Caco-2 (cell line): ENCODE measurements at regions not wholly inside any gene's neighbourhood (a gene's known extent, or its start where the extent isn't known, plus 50 kb on each side); places are given as distances from the start of the nearest gene placed in this dataset.

Experiments
- BruUV-seq: library from RNA; stranded (reverse); fragments of 400-500 nt; replicated peaks from 2 replicates; lab custom pipeline; 2021; lab: Mats Ljungman, UMichigan
- CTCF ChIA-PET: fragments of 300-600 bp; sonication (Branson Sonifier 250); formaldehyde crosslinking; loops from one replicate; lab custom pipeline; 2022; ENCODE audit warnings: antibody characterized with exemption; lab: Charles Lee
- POLR2A ChIA-PET: fragments of 300-600 bp; sonication (Branson Sonifier 250); formaldehyde crosslinking; loops from one replicate; lab custom pipeline; 2022; ENCODE audit warnings: antibody characterized with exemption; lab: Charles Lee
- DNase-seq, 2 experiments: peaks; one replicate each; pipeline versions ENCODE4 v3.0.0 to v3.0.0-alpha.2; 2020 to 2022
- H3K27me3 ChIP-seq: replicated peaks from 2 replicates; pipeline ENCODE4 v1.6.0; 2011; ENCODE audit warnings: low read length; ENCODE audit not compliant: control insufficient read depth, insufficient read depth
- H3K36me3 ChIP-seq: 2 replicates; pipeline ENCODE4 v1.5.1; 2011; ENCODE audit warnings: low read length; ENCODE audit not compliant: control insufficient read depth, insufficient read depth
- H3K4me1 ChIP-seq: fragments of 250-450 bp; sonication (Bioruptor Pico); 2 replicates; pipeline ENCODE4 v1.5.1; 2020; ENCODE audit warnings: mild to moderate bottlenecking
- H3K4me3 ChIP-seq: 2 replicates; pipeline ENCODE4 v1.5.1; 2011; ENCODE audit warnings: low read depth, mild to moderate bottlenecking, control low read depth, low read length
- H3K9me3 ChIP-seq: fragments of 250-450 bp; sonication (Bioruptor Pico); 2 replicates; pipeline ENCODE4 v1.5.1; 2020; ENCODE audit warnings: mild to moderate bottlenecking, moderate library complexity
- H3K27ac Mint-ChIP-seq: one replicate; pipeline ENCODE4 v1.8.0; 2022; ENCODE audit warnings: mixed read lengths; ENCODE audit not compliant: unreplicated experiment
- H3K27me3 Mint-ChIP-seq: one replicate; pipeline ENCODE4 v1.8.0; 2022; ENCODE audit warnings: mixed read lengths; ENCODE audit not compliant: insufficient read depth, unreplicated experiment
- H3K36me3 Mint-ChIP-seq: one replicate; pipeline ENCODE4 v1.8.0; 2022; ENCODE audit warnings: mild to moderate bottlenecking, mixed read lengths; ENCODE audit not compliant: insufficient read depth, unreplicated experiment
- H3K4me1 Mint-ChIP-seq: one replicate; pipeline ENCODE4 v1.8.0; 2022; ENCODE audit warnings: low read depth, mixed read lengths; ENCODE audit not compliant: unreplicated experiment
- H3K4me3 Mint-ChIP-seq: one replicate; pipeline ENCODE4 v1.8.0; 2022; ENCODE audit warnings: mild to moderate bottlenecking, moderate library complexity, mixed read lengths; ENCODE audit not compliant: unreplicated experiment
- H3K9me3 Mint-ChIP-seq: one replicate; pipeline ENCODE4 v1.8.0; 2022; ENCODE audit warnings: mixed read lengths; ENCODE audit not compliant: unreplicated experiment
- CTCF ChIP-seq, 2 experiments: fragments of 200-600 bp in 1 of 2; IDR thresholded peaks; 1 replicate in 1 of 2; 2 replicates in 1 of 2; pipeline versions ENCODE4 v1.5.1 to v1.8.0; 2011 to 2022; ENCODE audit warnings: antibody characterized with exemption in 1 of 2, control low read depth in 1 of 2, inconsistent platforms in 1 of 2, low read depth in 1 of 2, low read length in 1 of 2, mild to moderate bottlenecking in 1 of 2, moderate library complexity in 1 of 2; ENCODE audit not compliant: insufficient read depth in 1 of 2, severe bottlenecking in 1 of 2, unreplicated experiment in 1 of 2
- intact Hi-C: fragments of 100-400 bp; cut with micrococcal nuclease; formaldehyde crosslinking; loops from one replicate; pipeline ENCODE4 v1.10.0; 2022; ENCODE audit not compliant: unreplicated experiment

DNA sequence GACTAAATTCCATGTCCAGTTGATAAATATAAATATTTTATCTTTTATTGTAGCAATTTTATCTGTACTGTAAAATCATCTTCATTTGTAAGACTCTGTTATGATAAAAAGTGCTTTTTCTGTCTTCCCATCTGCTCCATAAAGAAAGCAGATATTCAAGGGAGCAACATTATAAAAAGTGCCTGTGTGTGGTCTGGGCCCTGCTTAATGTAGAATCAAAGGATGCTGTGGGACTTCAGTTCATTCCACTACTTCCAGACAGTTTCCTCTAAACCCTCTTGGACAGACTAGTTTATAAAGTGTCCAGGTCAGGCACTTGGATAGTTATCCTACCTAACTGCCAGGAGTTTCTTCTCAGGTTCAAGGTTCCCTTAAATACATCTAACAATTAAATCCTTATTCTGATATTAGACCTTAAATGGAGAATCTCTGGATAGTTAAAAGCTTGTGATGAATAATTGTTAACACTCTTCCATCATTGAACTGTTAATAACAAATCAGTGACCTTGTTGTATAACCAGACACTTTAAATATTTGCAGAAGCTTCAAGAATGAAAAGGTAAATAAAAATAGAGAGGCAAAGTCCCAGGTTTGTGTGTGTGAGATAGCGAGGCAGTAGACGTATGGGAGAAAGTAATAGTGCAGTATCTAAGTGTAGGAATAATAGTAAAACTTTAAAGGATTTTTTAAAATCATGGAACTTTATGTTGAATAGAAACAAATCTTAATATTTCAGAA is 237.5 kb upstream of the CTSO start:
- Mint-ChIP-seq H3K9me3 (peaks cover 11% of the 10 kb centered on the region), H3K27me3 (no peaks in the 10 kb centered on the region), H3K4me3 (no peak overlapping the region), H3K4me1 (peaks cover 11% of the 10 kb centered on the region), H3K36me3 (no peaks in the 10 kb centered on the region), H3K27ac (no peak overlapping the region)
- H3K36me3 ChIP-seq, result no peaks in the 10 kb centered on the region
- BruUV-seq, result no TSS peak
- H3K9me3 ChIP-seq, result no peaks in the 10 kb centered on the region
- TF ChIP-seq CTCF (IDR thresholded peaks at IDR 0.05; ENCODE audit: insufficient read depth in 1 of 2, low read depth in 1 of 2, low read length in 1 of 2, severe bottlenecking in 1 of 2, unreplicated experiment in 1 of 2), result no peak
- H3K4me3 ChIP-seq, result no peak overlapping the region
- ChIA-PET POLR2A (no interaction called here), CTCF (no interaction called here)
- peaks cover 11% of the 10 kb centered on the region for H3K4me1 ChIP-seq
- H3K27me3 ChIP-seq, result no peaks in the 10 kb centered on the region
- no peak for DNase-seq
- intact Hi-C loops, result loop anchor here (2.0 kb wide), 1 partner anchor 32 kb away; no protein-coding TSS in a partner anchor

DNA sequence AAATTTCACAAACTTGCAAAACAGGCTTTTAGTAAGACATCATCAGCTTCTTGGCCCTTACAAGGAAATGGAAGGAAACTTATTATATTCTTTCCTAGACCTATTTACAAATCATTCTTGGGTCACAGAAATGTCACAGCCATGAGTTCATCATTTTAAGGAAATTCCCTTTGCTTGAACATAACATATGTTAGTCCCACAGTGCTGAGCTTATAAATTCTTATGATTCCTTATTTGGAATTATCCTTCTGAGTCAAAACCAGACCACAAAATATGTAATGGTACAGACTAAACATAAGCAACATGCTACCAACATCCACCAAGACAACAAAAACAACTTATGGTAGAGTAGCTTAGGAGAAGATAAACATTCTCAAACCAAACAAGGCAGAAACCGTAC is 236.9 kb upstream of the CTSO start:
- BruUV-seq, result no TSS peak
- CTCF ChIA-PET, result no interaction called here
- H3K9me3 Mint-ChIP-seq, result peaks cover 11% of the 10 kb centered on the region
- H3K4me1 Mint-ChIP-seq, result peaks cover 11% of the 10 kb centered on the region
- H3K27ac Mint-ChIP-seq, result no peak overlapping the region
- H3K36me3 Mint-ChIP-seq, result no peaks in the 10 kb centered on the region
- no peak for DNase-seq
- intact Hi-C loops, result loop anchor here (2.0 kb wide), 1 partner anchor 32 kb away; no protein-coding TSS in a partner anchor
- Histone ChIP-seq H3K36me3 (no peaks in the 10 kb centered on the region), H3K4me1 (peaks cover 11% of the 10 kb centered on the region), H3K9me3 (no peaks in the 10 kb centered on the region), H3K4me3 (no peak overlapping the region), H3K27me3 (no peaks in the 10 kb centered on the region)
- no peaks in the 10 kb centered on the region for H3K27me3 Mint-ChIP-seq
- no peak overlapping the region for H3K4me3 Mint-ChIP-seq
- no peak for TF ChIP-seq CTCF (IDR thresholded peaks at IDR 0.05; ENCODE audit: insufficient read depth in 1 of 2, low read depth in 1 of 2, low read length in 1 of 2, severe bottlenecking in 1 of 2, unreplicated experiment in 1 of 2)
- POLR2A ChIA-PET, result no interaction called here

- Mint-ChIP-seq H3K9me3 (peaks cover 11% of the 10 kb centered on the region), H3K4me1 (peaks cover 11% of the 10 kb centered on the region), H3K27me3 (no peaks in the 10 kb centered on the region), H3K27ac (no peak overlapping the region), H3K4me3 (no peak overlapping the region), H3K36me3 (no peaks in the 10 kb centered on the region)
- peaks cover 11% of the 10 kb centered on the region for H3K4me1 ChIP-seq
- intact Hi-C loops, result no loop called here
- POLR2A ChIA-PET, result no interaction called here
- CTCF ChIA-PET, result interaction anchor here (0.7 kb wide), 1 partner anchor 19 kb away, joined by 11 read pairs; no protein-coding TSS in a partner anchor
- H3K4me3 ChIP-seq, result no peak overlapping the region
- DNase-seq, result no peak
- H3K9me3 ChIP-seq, result no peaks in the 10 kb centered on the region
- no peaks in the 10 kb centered on the region for H3K27me3 ChIP-seq
- H3K36me3 ChIP-seq, result no peaks in the 10 kb centered on the region
- no peak for TF ChIP-seq CTCF (IDR thresholded peaks at IDR 0.05; ENCODE audit: insufficient read depth in 1 of 2, low read depth in 1 of 2, low read length in 1 of 2, severe bottlenecking in 1 of 2, unreplicated experiment in 1 of 2)
- BruUV-seq, result no TSS peak
Measured at GRCh38 chr4:156188596-156188995, 234.9 kb upstream of the CTSO start.
